ENCODE measurements at regions not wholly inside any gene's neighbourhood (a gene's known extent, or its start where the extent isn't known, plus 50 kb on each side); places are given as distances from the start of the nearest gene placed in this dataset.
"Not testable (repeated sequence)": the region's sequence is repeated elsewhere in the genome, so short reads cannot be mapped to it uniquely, and the experiment has no call there.

- peak in 1 of 2 experiments; percentile 4 for DNase-seq
Observed at GRCh38 chr6:78676069-78677007, 191.0 kb upstream of the IRAK1BP1 start.

- no peak for DNase-seq
Observed at GRCh38 chr6:78688668-78689067, 178.7 kb upstream of the IRAK1BP1 start.

- no peak for DNase-seq
Observed at GRCh38 chr6:78693835-78694234, 173.5 kb upstream of the IRAK1BP1 start.

DNA sequence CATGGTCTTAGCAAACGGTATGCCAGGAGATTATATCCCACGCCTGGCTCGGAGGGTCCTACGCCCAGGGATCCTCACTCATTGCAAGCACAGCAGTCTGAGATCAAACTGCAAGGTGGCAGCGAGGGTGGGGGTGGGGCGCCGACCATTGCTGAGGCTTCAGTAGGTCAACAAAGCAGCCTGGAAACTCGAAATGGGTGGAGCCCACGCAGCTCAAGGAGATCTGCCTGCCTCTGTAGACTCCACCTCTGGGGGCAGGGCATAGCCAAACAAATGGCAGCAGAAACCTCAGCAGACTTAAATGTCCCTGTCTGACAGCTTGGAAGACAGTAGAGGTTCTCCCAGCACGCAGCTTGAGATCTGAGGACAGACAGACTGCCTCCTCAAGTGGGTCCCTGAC is 172.7 kb upstream of the IRAK1BP1 start:
- not testable (repeated sequence) for DNase-seq

DNA sequence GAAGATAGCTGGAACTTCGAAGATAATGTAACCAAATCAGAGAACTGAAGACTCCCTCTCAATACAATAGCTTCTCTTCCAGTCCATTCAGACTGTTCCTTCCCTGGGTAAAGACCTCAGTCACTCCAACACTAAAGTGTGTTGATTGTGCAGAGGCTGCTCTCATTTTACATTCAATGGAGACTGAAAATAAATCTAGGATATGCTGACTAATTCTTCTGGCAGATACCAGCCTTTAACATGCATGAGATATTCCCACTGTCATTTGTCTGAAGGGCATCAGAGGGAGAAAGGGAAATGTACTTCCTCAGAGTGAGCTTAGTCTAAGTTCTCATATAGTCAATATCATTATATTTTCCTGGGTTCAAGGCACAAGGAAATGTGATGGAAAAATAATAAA is 166.4 kb upstream of the IRAK1BP1 start:
- DNase-seq = no peak

- DNase-seq = no peak
Observed at GRCh38 chr6:78701407-78701806, 165.9 kb upstream of the IRAK1BP1 start.

DNA sequence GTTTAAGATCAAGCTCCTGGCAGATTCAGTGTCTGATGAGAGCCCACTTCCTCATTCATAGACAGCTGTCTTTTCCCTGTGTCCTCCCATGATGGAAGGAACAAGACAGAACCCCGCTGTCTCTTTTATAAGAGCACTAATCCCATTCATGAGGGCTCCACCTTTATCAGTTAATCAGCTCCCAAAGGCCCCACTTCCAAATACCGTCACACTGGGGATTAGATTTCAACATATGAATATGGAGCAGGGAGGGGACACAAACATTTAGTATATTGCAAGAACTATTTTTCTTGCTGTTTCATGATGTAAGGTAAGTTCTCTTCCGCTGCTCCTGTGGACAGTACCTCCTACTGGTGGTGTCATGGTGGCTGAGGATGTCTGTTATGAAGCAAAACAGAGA is 158.3 kb upstream of the IRAK1BP1 start:
- DNase-seq = no peak

DNA sequence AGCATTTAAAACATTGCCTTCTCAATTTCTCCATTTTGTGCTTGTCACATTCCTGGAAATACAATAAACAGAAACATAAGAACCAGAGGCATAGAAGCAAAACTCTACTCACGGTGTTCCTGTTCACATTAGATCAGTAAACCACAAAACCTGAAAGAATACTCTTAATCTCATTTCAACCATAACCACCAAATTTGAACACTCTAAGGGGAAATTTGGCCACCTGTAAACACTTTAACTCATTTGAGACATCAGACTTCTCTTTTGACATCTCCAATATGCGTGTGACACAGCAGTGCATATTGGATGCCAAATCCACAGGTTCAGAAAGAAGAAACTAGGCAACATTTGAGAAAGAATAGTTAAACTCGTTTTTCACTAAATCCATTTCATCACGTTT is 153.8 kb upstream of the IRAK1BP1 start:
- DNase-seq = no peak

DNA sequence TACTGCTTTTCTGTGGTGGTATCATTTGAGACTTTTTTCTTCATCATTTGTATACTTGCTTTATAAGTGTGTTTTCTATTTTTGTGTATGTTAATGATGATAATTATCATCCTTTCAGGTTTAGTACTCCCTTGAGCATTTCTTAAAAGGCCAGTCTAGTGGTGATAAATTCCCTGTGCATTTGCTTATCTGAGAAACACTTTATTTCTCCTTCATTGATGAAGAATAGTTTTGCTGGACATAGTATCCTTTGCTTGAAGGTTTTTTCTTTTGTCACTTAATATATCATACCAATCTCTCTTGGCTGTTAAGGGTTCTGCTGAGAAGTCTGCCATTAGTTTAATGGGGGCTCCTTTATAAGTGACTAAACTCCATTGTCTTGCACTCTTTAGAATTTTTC is 123.2 kb upstream of the IRAK1BP1 start:
- no peak for DNase-seq

- no peak for DNase-seq
Observed at GRCh38 chr6:78746457-78746856, 120.9 kb upstream of the IRAK1BP1 start.

DNA sequence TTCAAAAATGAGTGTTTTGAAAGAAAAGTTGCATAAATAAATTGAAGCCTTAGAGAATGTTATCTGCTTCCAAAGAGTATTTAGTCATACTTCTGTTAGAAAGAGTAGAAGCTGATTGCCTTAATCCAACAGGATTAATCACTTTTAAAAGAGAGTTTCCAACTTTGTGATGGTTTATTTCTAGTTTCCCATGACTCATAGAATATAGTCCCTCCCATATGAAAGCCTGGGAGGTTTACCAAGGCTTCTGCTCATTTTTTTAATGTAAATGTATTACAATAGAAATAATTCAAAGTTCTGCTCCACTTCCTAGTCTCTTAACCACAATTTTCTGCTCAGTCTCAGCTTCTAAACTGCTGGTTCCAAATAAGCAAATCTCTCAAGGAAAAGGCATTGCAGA is 118.0 kb upstream of the IRAK1BP1 start:
- DNase-seq = no peak

GRCh38 chr6:78758297-78758798 is 109.0 kb upstream of the IRAK1BP1 start:
- DNase-seq = not testable (repeated sequence)

DNA sequence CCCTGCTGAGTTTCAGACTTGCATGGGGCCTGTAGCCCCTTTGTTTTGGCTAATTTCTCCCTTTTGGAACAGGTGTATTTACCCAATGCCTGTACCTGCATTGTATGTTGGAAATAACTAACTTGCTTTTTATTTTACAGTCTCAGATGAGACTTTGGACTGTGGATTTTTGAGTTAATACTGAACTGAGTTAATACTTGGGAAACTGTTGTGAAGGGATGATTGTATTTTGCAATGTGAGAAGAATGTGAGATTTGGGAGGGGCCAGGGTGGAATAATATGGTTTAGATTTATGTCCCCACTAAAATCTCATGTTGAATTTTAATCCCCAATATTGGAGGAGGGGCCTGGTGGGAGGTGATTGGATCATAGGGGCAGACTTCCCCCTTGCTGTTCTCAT is 99.1 kb upstream of the IRAK1BP1 start:
- no peak for DNase-seq

DNA sequence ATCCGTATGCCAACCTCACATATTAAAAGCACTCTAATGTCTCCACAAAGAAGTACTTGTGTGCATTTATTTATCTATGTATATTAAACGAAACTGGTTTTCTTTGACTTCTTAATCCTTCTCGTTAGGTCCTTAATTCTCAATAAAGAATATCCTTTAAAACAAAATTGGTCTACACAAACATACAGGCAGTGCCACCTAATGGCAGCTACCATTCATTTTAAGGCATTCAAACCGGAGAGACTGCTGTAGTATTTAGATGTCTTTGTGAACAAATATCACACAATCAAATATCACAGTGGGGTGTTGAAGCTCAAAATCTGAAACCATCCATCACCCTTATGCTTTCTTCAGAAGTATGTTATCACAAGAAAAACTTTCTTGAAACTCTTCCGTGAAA is 96.6 kb upstream of the IRAK1BP1 start:
- DNase-seq = no peak

GRCh38 chr6:78771586-78771985 is 95.8 kb upstream of the IRAK1BP1 start:
- DNase-seq = peak in 1 of 2 experiments; percentile 11

DNA sequence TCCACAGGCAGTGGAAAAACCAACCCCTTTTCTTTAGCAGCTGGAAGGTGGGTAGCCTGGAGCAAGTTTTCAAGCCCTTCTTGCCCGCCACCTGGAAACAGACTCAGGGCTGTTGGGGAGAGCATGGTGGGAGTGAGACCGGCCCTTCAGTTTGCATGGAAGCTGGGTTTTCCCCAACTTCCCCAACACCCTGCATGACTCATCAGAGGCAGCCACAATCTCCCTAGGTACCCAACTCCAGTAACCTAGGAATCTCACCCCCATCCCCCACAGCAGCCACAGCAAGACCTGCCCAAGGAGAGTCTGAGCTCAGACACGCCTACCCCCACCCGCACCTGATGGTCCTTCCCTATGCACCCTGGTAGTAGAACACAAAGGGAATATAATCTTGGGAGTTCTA is 86.3 kb upstream of the IRAK1BP1 start:
- DNase-seq = no peak

GRCh38 chr6:78783366-78783765 is 84.0 kb upstream of the IRAK1BP1 start:
- not testable (repeated sequence) for DNase-seq

GRCh38 chr6:78797270-78797669 is 70.1 kb upstream of the IRAK1BP1 start:
- no peak for DNase-seq

DNA sequence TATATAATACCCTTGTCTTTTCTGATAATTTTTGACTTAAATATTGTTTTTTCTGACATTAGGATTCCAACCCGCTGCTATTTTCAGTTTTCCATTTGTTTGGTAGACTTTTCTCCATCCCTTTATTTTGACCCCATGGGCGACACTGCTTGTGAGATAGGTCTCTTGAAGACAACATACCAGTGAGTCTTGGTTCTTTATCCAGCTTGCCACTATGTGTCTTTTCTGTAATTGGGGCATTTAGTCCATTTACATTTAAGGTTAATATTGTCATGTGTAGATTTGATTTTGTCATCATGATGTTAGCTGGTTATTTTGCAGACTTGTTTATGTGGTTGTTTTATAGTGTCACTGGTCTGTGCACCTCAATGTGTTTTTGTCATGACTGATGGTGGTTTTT is 67.7 kb upstream of the IRAK1BP1 start:
- no peak for DNase-seq

GRCh38 chr6:78806792-78807191 is 60.6 kb upstream of the IRAK1BP1 start:
- DNase-seq = not testable (repeated sequence)

DNA sequence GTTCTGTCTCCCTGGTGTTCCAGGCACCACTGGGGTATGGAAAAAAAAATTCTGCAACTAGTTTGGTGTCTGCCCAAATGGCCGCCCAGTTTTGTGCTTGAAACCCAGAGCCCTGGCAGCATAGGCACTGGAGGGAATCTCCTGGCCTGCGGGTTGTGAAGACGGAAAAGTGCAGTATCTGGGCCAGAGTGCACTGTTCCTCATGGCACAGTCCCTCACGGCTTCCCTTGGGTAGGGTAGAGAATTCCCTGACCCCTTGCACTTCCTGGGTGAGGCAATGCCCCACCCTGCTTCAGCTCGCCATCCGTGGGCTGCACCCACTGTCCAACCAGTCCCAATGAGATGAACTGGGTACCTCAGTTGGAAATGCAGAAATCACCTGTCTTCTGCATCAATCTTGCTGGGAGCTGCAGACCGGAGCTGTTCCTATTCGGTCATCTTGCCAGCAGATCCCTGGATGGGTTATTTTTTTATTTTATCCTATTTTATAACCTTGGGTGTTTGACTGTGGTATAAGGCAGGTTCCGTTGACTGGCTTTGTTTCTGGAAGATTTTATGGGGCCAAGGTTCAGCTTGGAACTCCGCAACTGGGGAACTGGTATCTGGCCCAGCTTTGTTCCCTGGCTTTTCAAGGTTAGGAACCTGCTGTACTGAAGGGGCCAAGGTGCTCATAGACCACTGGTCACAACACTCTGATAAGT is 59.5 kb upstream of the IRAK1BP1 start:
- DNase-seq = not testable (repeated sequence)

- DNase-seq = no peak
Observed at GRCh38 chr6:78808356-78808891, 58.9 kb upstream of the IRAK1BP1 start.

DNA sequence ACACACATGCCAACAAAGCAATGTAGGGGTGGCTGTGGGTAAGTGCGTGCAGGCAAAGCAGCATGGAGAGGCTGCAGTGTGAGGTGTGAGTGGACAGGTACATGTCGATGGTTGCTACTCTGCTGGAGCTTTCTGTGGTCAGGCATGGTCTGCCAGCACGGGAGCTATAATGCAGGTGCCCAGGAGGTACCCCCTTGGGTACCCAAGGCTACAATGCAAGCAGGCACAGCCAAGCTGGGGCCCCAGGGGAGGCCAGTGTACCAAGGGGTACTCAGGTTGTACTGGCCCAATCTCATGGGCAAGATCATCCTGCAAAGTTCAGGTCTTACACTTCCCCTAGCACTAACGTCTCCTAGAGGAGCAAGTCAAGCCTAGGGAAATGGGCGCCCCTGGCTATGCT is 58.4 kb upstream of the IRAK1BP1 start:
- no peak for DNase-seq

- DNase-seq = peak; percentile 28 to 54
Observed at GRCh38 chr6:78810146-78810545, 57.2 kb upstream of the IRAK1BP1 start.
